K562 (cell line): ENCODE measurements at regions not wholly inside any gene's neighbourhood (a gene's known extent, or its start where the extent isn't known, plus 50 kb on each side); places are given as distances from the start of the nearest gene placed in this dataset.

Source experiments
- MEF2D ChIP-seq: conservative IDR thresholded peaks from 2 replicates; pipeline ENCODE4 v1.6.1; 2016; ENCODE audit warnings: low read depth, missing genetic modification characterization, missing compliant biosample characterization
- NFYB ChIP-seq: IDR thresholded peaks from 2 replicates; pipeline ENCODE4 v1.6.1; 2011; ENCODE audit warnings: mild to moderate bottlenecking, moderate library complexity; ENCODE audit not compliant: insufficient read length; ENCODE audit errors: extremely low read depth
- POLR2A ChIP-seq: fragments of 450-650 bp; conservative IDR thresholded peaks from 2 replicates; pipeline ENCODE4 v1.6.1; 2016
- RBM34 ChIP-seq: fragments of 200-400 bp; formaldehyde crosslinking; IDR thresholded peaks from 2 replicates; pipeline ENCODE4 v1.6.1; 2018; ENCODE audit warnings: low read length, borderline replicate concordance; ENCODE audit not compliant: insufficient read depth
- RFX5 ChIP-seq: IDR thresholded peaks from 2 replicates; pipeline ENCODE4 v1.6.1; 2011; ENCODE audit warnings: low read depth, mild to moderate bottlenecking, improper control_type of control experiment, low read length

- TF ChIP-seq RFX5 = no peak
- TF ChIP-seq POLR2A = no peak
- no peak for TF ChIP-seq RBM34
- TF ChIP-seq NFYB = no peak
- no peak for TF ChIP-seq MEF2D (tag)
Observed at GRCh38 chr5:37996918-37997317, 157.1 kb upstream of the GDNF start.
